ENCODE measurements at regions not wholly inside any gene's neighbourhood (a gene's known extent, or its start where the extent isn't known, plus 50 kb on each side); places are given as distances from the start of the nearest gene placed in this dataset.
"Not testable (repeated sequence)": the region's sequence is repeated elsewhere in the genome, so short reads cannot be mapped to it uniquely, and the experiment has no call there.

- H3K79me1 ChIP-seq (ENCODE audit: low read depth, low read length); H2BK15ac ChIP-seq (ENCODE audit: low read length); H3K18ac ChIP-seq (ENCODE audit: extremely low read depth, low read length); H3K14ac ChIP-seq (ENCODE audit: insufficient read length); H2AK5ac ChIP-seq (ENCODE audit: low read depth, low read length); H3K36me3 ChIP-seq (ENCODE audit: control insufficient read depth in 2 of 4, insufficient read depth in 4 of 4, low read length in 3 of 4); POLR2A ChIA-PET (ENCODE audit: partially characterized antibody); H3K4me2 ChIP-seq (ENCODE audit: insufficient read depth in 1 of 2, low read depth in 2 of 2, low read length in 2 of 2); H3K9ac ChIP-seq (replicated peaks in 1 of 4; ENCODE audit: extremely low read depth in 1 of 4, low read depth in 3 of 4, low read length in 3 of 4); H4K20me1 ChIP-seq (replicated peaks in 1 of 2; ENCODE audit: control insufficient read depth in 1 of 2, insufficient read depth in 2 of 2, low read length in 2 of 2); DNase-seq (ENCODE audit: low read depth in 1 of 2, low spot score in 2 of 2); H3K79me2 ChIP-seq (ENCODE audit: control insufficient read depth in 1 of 2, insufficient read depth in 2 of 2, low read length in 2 of 2); FAIRE-seq; H3K23me2 ChIP-seq (ENCODE audit: low read depth, low read length); H2BK120ac ChIP-seq (replicated peaks; ENCODE audit: low read depth, low read length); H3K4ac ChIP-seq (replicated peaks; ENCODE audit: insufficient read length, low read depth, low read length); H4K91ac ChIP-seq (replicated peaks; ENCODE audit: insufficient read length, low read length); H2AFZ ChIP-seq (ENCODE audit: low read length); H3K4me3 ChIP-seq (ENCODE audit: extremely low read depth in 1 of 4, insufficient read depth in 2 of 4, low read depth in 3 of 4, low read length in 4 of 4); H4K8ac ChIP-seq (ENCODE audit: extremely low read depth, insufficient read depth, low read length); H2BK5ac ChIP-seq (ENCODE audit: low read depth, low read length); H4K5ac ChIP-seq (ENCODE audit: insufficient read length, low read depth, low read length); H2BK12ac ChIP-seq (ENCODE audit: low read depth, low read length); H3K23ac ChIP-seq (ENCODE audit: insufficient read length); CTCF ChIA-PET (ENCODE audit: partially characterized antibody); H2BK20ac ChIP-seq (ENCODE audit: low read length); H3K56ac ChIP-seq (replicated peaks; ENCODE audit: insufficient read length, low read depth, low read length); H3K27ac ChIP-seq (ENCODE audit: low read depth, low read length); H3K4me1 ChIP-seq (replicated peaks in 1 of 4; ENCODE audit: control insufficient read depth in 3 of 4, insufficient read depth in 4 of 4, low read length in 3 of 4); H3K27me3 ChIP-seq (replicated peaks in 1 of 4; ENCODE audit: control insufficient read depth in 3 of 4, extremely low read depth in 1 of 4, insufficient read depth in 3 of 4, low read length in 3 of 4): not testable (repeated sequence)
- 82% methylated on average over 2 of the region's 3 CpGs; no CpG with 5 or more reads in 1 of the 2 experiments for WGBS, 2 experiments (ENCODE audit: extremely low coverage in 1 of 2, insufficient coverage in 1 of 2, insufficient read length in 1 of 2, insufficient replicate concordance in 2 of 2, low coverage in 1 of 2, low lambda C conversion rate in 2 of 2, missing lambda C conversion rate in 1 of 2)
- H3K9me3 ChIP-seq (ENCODE audit: insufficient read depth in 2 of 2, low read depth in 1 of 2, low read length in 1 of 2): peaks cover 12 to 21% of the 10 kb centered on the region in 2 experiments
These were observed 73.7 kb upstream of the FOLH1 start for GRCh38 chr11:49282125-49282524.

GRCh38 chr11:49277951-49278350 lies 69.5 kb upstream of the FOLH1 start:
- H2BK12ac ChIP-seq (ENCODE audit: low read depth, low read length); POLR2A ChIA-PET (ENCODE audit: partially characterized antibody); H2BK5ac ChIP-seq (ENCODE audit: low read depth, low read length); H3K4me1 ChIP-seq (replicated peaks in 1 of 4; ENCODE audit: control insufficient read depth in 3 of 4, insufficient read depth in 4 of 4, low read length in 3 of 4); H3K18ac ChIP-seq (ENCODE audit: extremely low read depth, low read length); H2AK5ac ChIP-seq (ENCODE audit: low read depth, low read length); H4K5ac ChIP-seq (ENCODE audit: insufficient read length, low read depth, low read length); FAIRE-seq; H3K9ac ChIP-seq (replicated peaks in 1 of 4; ENCODE audit: extremely low read depth in 1 of 4, low read depth in 3 of 4, low read length in 3 of 4); H3K23ac ChIP-seq (ENCODE audit: insufficient read length); DNase-seq (ENCODE audit: low read depth in 1 of 2, low spot score in 2 of 2); H3K27me3 ChIP-seq (replicated peaks in 1 of 4; ENCODE audit: control insufficient read depth in 3 of 4, extremely low read depth in 1 of 4, insufficient read depth in 3 of 4, low read length in 3 of 4); H3K14ac ChIP-seq (ENCODE audit: insufficient read length); H4K20me1 ChIP-seq (replicated peaks in 1 of 2; ENCODE audit: control insufficient read depth in 1 of 2, insufficient read depth in 2 of 2, low read length in 2 of 2); H3K56ac ChIP-seq (replicated peaks; ENCODE audit: insufficient read length, low read depth, low read length); H3K4ac ChIP-seq (replicated peaks; ENCODE audit: insufficient read length, low read depth, low read length); CTCF ChIA-PET (ENCODE audit: partially characterized antibody); H4K91ac ChIP-seq (replicated peaks; ENCODE audit: insufficient read length, low read length); H2AFZ ChIP-seq (ENCODE audit: low read length); H3K4me3 ChIP-seq (ENCODE audit: extremely low read depth in 1 of 4, insufficient read depth in 2 of 4, low read depth in 3 of 4, low read length in 4 of 4); H2BK15ac ChIP-seq (ENCODE audit: low read length); H3K79me2 ChIP-seq (ENCODE audit: control insufficient read depth in 1 of 2, insufficient read depth in 2 of 2, low read length in 2 of 2); H3K4me2 ChIP-seq (ENCODE audit: insufficient read depth in 1 of 2, low read depth in 2 of 2, low read length in 2 of 2); H3K79me1 ChIP-seq (ENCODE audit: low read depth, low read length); H2BK120ac ChIP-seq (replicated peaks; ENCODE audit: low read depth, low read length); H3K23me2 ChIP-seq (ENCODE audit: low read depth, low read length); H2BK20ac ChIP-seq (ENCODE audit: low read length); H3K36me3 ChIP-seq (ENCODE audit: control insufficient read depth in 2 of 4, insufficient read depth in 4 of 4, low read length in 3 of 4); H4K8ac ChIP-seq (ENCODE audit: extremely low read depth, insufficient read depth, low read length); H3K27ac ChIP-seq (ENCODE audit: low read depth, low read length): not testable (repeated sequence)
- peaks cover 13 to 25% of the 10 kb centered on the region in 2 experiments; a peak in 3 of 4 replicates for H3K9me3 ChIP-seq (ENCODE audit: insufficient read depth in 2 of 2, low read depth in 1 of 2, low read length in 1 of 2)
- WGBS, 2 experiments (ENCODE audit: extremely low coverage in 1 of 2, insufficient coverage in 1 of 2, insufficient read length in 1 of 2, insufficient replicate concordance in 2 of 2, low coverage in 1 of 2, low lambda C conversion rate in 2 of 2, missing lambda C conversion rate in 1 of 2): 80% methylated on average over 1 of the region's 2 CpGs; no CpG with 5 or more reads in 1 of the 2 experiments

All from H1 (cell line).